ENCODE measurements at regions not wholly inside any gene's neighbourhood (a gene's known extent, or its start where the extent isn't known, plus 50 kb on each side); places are given as distances from the start of the nearest gene placed in this dataset.

- TF ChIP-seq ESRRA (IDR thresholded peaks at IDR 0.05; ENCODE audit: low read length) = no peak
- TF ChIP-seq ZBTB4 (CRISPR knock-in tag; IDR thresholded peaks at IDR 0.05) = no peak
- TF ChIP-seq POLR2AphosphoS5 (IDR thresholded peaks at IDR 0.05; ENCODE audit: low read length) = no peak
Observed at GRCh38 chr3:174424656-174425055, 434.5 kb upstream of the NAALADL2 start (continued).

GRCh38 chr3:174425422-174425821, 433.7 kb upstream of the NAALADL2 start:
- CTCF ChIA-PET = no interaction called here
- in situ Hi-C loops (cut with MboI) = no loop called here
- WGBS (ENCODE audit: insufficient coverage, insufficient replicate concordance, low lambda C conversion rate, missing lambda C conversion rate) = 38% methylated on average over 3 of the region's 3 CpGs
- no peaks in the 10 kb centered on the region for H3K4me1 ChIP-seq (ENCODE audit: control insufficient read depth, insufficient read depth, low read length)
- no peak overlapping the region for H3K4me2 ChIP-seq (ENCODE audit: control insufficient read depth, insufficient read depth)
- intact Hi-C loops (cut with micrococcal nuclease; ENCODE audit: unreplicated experiment) = no loop called here
- H3K4me3 ChIP-seq = no peak overlapping the region
- H3K36me3 ChIP-seq (ENCODE audit: control insufficient read depth in 2 of 2, insufficient read depth in 2 of 2, low read length in 1 of 2) = no peaks in the 10 kb centered on the region
- H3K9me3 ChIP-seq (replicated peaks; ENCODE audit: control insufficient read depth, insufficient read depth, low read length) = no peaks in the 10 kb centered on the region
- no TSS peak for BruUV-seq (replicated peaks)
- no peaks in the 10 kb centered on the region for H3K79me2 ChIP-seq (ENCODE audit: control insufficient read depth, insufficient read depth, low read length)
- POLR2A ChIA-PET = no interaction called here
- DNase-seq (ENCODE audit: low read depth, low spot score) (no peak), ATAC-seq (no peak), FAIRE-seq (no peak)
- no peak overlapping the region for H2AFZ ChIP-seq (ENCODE audit: control insufficient read depth, low read depth, low read length)
- no peaks in the 10 kb centered on the region for H4K20me1 ChIP-seq (ENCODE audit: control insufficient read depth, insufficient read depth)
- RAD21 ChIA-PET (ENCODE audit: unreplicated experiment) = no interaction called here
- no peaks in the 10 kb centered on the region for H3K27me3 ChIP-seq (replicated peaks in 1 of 2; ENCODE audit: control insufficient read depth in 2 of 2, insufficient read depth in 2 of 2, low read length in 1 of 2)
- H3K27ac ChIP-seq (ENCODE audit: control insufficient read depth, insufficient read depth) = no peak overlapping the region
- no peak overlapping the region for H3K9ac ChIP-seq (ENCODE audit: control insufficient read depth, insufficient read depth, low read length)
- SMC1A ChIA-PET (ENCODE audit: uncharacterized antibody, unreplicated experiment) = no interaction called here
- TF ChIP-seq E4F1 (IDR thresholded peaks at IDR 0.05; ENCODE audit: borderline replicate concordance, partially characterized antibody) (no peak), USF1 (IDR thresholded peaks at IDR 0.05; ENCODE audit: borderline replicate concordance, extremely low read length, insufficient read depth, low read depth, low read length) (no peak), TCF7 (IDR thresholded peaks at IDR 0.05; ENCODE audit: borderline replicate concordance) (no peak), FOXK2 (IDR thresholded peaks at IDR 0.05) (no peak), NR2C2 (IDR thresholded peaks at IDR 0.05; ENCODE audit: borderline replicate concordance, control insufficient read depth, insufficient read length, low read depth) (no peak), NR2C1 (IDR thresholded peaks at IDR 0.05) (no peak), WRNIP1 (IDR thresholded peaks at IDR 0.05; ENCODE audit: borderline replicate concordance, low read depth, low read length) (no peak)
